ENCODE measurements at regions not wholly inside any gene's neighbourhood (a gene's known extent, or its start where the extent isn't known, plus 50 kb on each side); places are given as distances from the start of the nearest gene placed in this dataset.
"Not testable (repeated sequence)": the region's sequence is repeated elsewhere in the genome, so short reads cannot be mapped to it uniquely, and the experiment has no call there.

- Histone ChIP-seq H3K27ac (no peak overlapping the region), H3K27me3 (replicated peaks; ENCODE audit: insufficient read depth) (no peaks in the 10 kb centered on the region), H3K4me1 (replicated peaks) (no peaks in the 10 kb centered on the region), H3K36me3 (no peaks in the 10 kb centered on the region), H3K4me3 (no peak overlapping the region), H3K9me3 (no peaks in the 10 kb centered on the region)
- 84% methylated on average over 7 of the region's 7 CpGs for WGBS
- no peak for TF ChIP-seq CTCF (IDR thresholded peaks at IDR 0.05)
- TF ChIP-seq POLR2A (IDR thresholded peaks at IDR 0.05) = no peak
- TF ChIP-seq POLR2AphosphoS5 (IDR thresholded peaks at IDR 0.05) = no peak
- no peak for DNase-seq (ENCODE audit: low spot score)
- intact Hi-C loops (cut with DNase I) = no loop called here
Observed at GRCh38 chr13:21291840-21292239, 115.4 kb downstream of the MRPL57 start.

- not testable (repeated sequence) for H3K27me3 ChIP-seq (replicated peaks; ENCODE audit: insufficient read depth); H3K4me3 ChIP-seq; H3K9me3 ChIP-seq; H3K36me3 ChIP-seq; H3K4me1 ChIP-seq (replicated peaks)
- intact Hi-C loops (cut with DNase I) = loop anchor here (2.0 to 5.0 kb wide), 3 partner anchors 160 to 350 kb away; partner anchors contain the start of gene ZDHHC20
- peak; percentile 12 for DNase-seq (ENCODE audit: low spot score)
- H3K27ac ChIP-seq = peak overlapping the region; percentile 78 to 83
- WGBS = 17% methylated on average over 5 of the region's 5 CpGs
- TF ChIP-seq CTCF (IDR thresholded peaks at IDR 0.05) = peak in 2 of 4 experiments; percentile 14 to 57
Observed at GRCh38 chr13:21296991-21297390, 120.5 kb downstream of the MRPL57 start.

- H3K4me1 ChIP-seq (replicated peaks) = no peaks in the 10 kb centered on the region
- TF ChIP-seq POLR2A (IDR thresholded peaks at IDR 0.05) (no peak), POLR2AphosphoS5 (IDR thresholded peaks at IDR 0.05) (no peak), CTCF (IDR thresholded peaks at IDR 0.05) (no peak)
- no peaks in the 10 kb centered on the region for H3K27me3 ChIP-seq (replicated peaks; ENCODE audit: insufficient read depth)
- WGBS = 61% methylated on average over 2 of the region's 2 CpGs
- no peaks in the 10 kb centered on the region for H3K36me3 ChIP-seq
- peak overlapping the region; percentile 78 to 83 for H3K27ac ChIP-seq
- DNase-seq (ENCODE audit: low spot score) = no peak
- peak overlapping the region; percentile 93 to 97 for H3K4me3 ChIP-seq
- H3K9me3 ChIP-seq = no peaks in the 10 kb centered on the region
- intact Hi-C loops (cut with DNase I) = loop anchor here (2.0 to 5.0 kb wide), 3 partner anchors 160 to 350 kb away; partner anchors contain the start of gene ZDHHC20
Observed at GRCh38 chr13:21297447-21297846, 121.0 kb downstream of the MRPL57 start.

- DNase-seq (ENCODE audit: low spot score) = peak; percentile 82
- Histone ChIP-seq H3K36me3 (no peaks in the 10 kb centered on the region), H3K4me3 (peak overlapping the region; percentile 93 to 97), H3K27ac (peak overlapping the region; percentile 78 to 83), H3K27me3 (replicated peaks; ENCODE audit: insufficient read depth) (no peaks in the 10 kb centered on the region), H3K4me1 (replicated peaks) (no peaks in the 10 kb centered on the region), H3K9me3 (no peaks in the 10 kb centered on the region)
- intact Hi-C loops (cut with DNase I) = loop anchor here (2.0 to 5.0 kb wide), 3 partner anchors 159 to 351 kb away; partner anchors contain the start of gene ZDHHC20
- WGBS = under 1% methylated on average over 61 of the region's 74 CpGs
- peak; percentile 95 for TF ChIP-seq POLR2AphosphoS5 (IDR thresholded peaks at IDR 0.05)
- peak; percentile 59 for TF ChIP-seq POLR2A (IDR thresholded peaks at IDR 0.05)
- TF ChIP-seq CTCF (IDR thresholded peaks at IDR 0.05) = peak; percentile 50 to 96 (median 91)
Observed at GRCh38 chr13:21297914-21298831, 121.7 kb downstream of the MRPL57 start.
